WTC11 (cell line): ENCODE measurements at regions not wholly inside any gene's neighbourhood (a gene's known extent, or its start where the extent isn't known, plus 50 kb on each side); places are given as distances from the start of the nearest gene placed in this dataset.

Source experiments
- ATF3 ChIP-seq: sonication (generic); formaldehyde crosslinking; conservative IDR thresholded peaks from 2 replicates; pipeline ENCODE4 v1.8.1; 2022; ENCODE audit warnings: mild to moderate bottlenecking, missing genetic modification reagents
- CREM ChIP-seq: sonication (generic); formaldehyde crosslinking; IDR thresholded peaks from 2 replicates; pipeline ENCODE4 v1.8.1; 2022; ENCODE audit warnings: mild to moderate bottlenecking, missing genetic modification reagents, moderate library complexity
- CTCF ChIP-seq: fragments of 200-600 bp; IDR thresholded peaks from 2 replicates; pipeline ENCODE4 v1.8.0; 2022; ENCODE audit warnings: antibody characterized with exemption
- ELF4 ChIP-seq: sonication (generic); formaldehyde crosslinking; IDR thresholded peaks from 2 replicates; pipeline ENCODE4 v1.8.1; 2022; ENCODE audit warnings: low read depth, mild to moderate bottlenecking, moderate library complexity, missing genetic modification reagents
- FOXK1 ChIP-seq: sonication (generic); formaldehyde crosslinking; IDR thresholded peaks from 2 replicates; pipeline ENCODE4 v1.8.0; 2022; ENCODE audit warnings: mild to moderate bottlenecking, moderate library complexity, missing genetic modification reagents
- FOXP1 ChIP-seq: sonication (generic); formaldehyde crosslinking; IDR thresholded peaks from 2 replicates; pipeline ENCODE4 v1.8.0; 2022; ENCODE audit warnings: missing genetic modification reagents, mild to moderate bottlenecking, moderate library complexity, borderline replicate concordance
- FOXP4 ChIP-seq: sonication (generic); formaldehyde crosslinking; IDR thresholded peaks from 2 replicates; pipeline ENCODE4 v1.8.0; 2022; ENCODE audit warnings: mild to moderate bottlenecking, missing genetic modification reagents
- GRHL2 ChIP-seq: fragments of 250-450 bp; sonication (Bioruptor Pico); IDR thresholded peaks from 2 replicates; pipeline ENCODE4 v1.8.0; 2022; ENCODE audit warnings: mild to moderate bottlenecking, moderate library complexity; ENCODE audit not compliant: insufficient replicate concordance, severe bottlenecking
- GTF2I ChIP-seq: fragments of 250-450 bp; sonication (Bioruptor Pico); conservative IDR thresholded peaks from 2 replicates; pipeline ENCODE4 v1.4.0; 2021; ENCODE audit warnings: mild to moderate bottlenecking
- IRF2 ChIP-seq: sonication (generic); formaldehyde crosslinking; IDR thresholded peaks from 2 replicates; pipeline ENCODE4 v1.8.0; 2022; ENCODE audit warnings: low read depth, missing genetic modification reagents, borderline replicate concordance
- MLX ChIP-seq: sonication (generic); formaldehyde crosslinking; IDR thresholded peaks from 2 replicates; pipeline ENCODE4 v1.8.1; 2023; ENCODE audit warnings: mild to moderate bottlenecking, missing genetic modification reagents, moderate library complexity
- MXD4 ChIP-seq: fragments of 250-450 bp; sonication (Bioruptor Pico); IDR thresholded peaks from 2 replicates; pipeline ENCODE4 v1.8.0; 2021; ENCODE audit warnings: mild to moderate bottlenecking, moderate library complexity, borderline replicate concordance
- MYBL2 ChIP-seq: sonication (generic); formaldehyde crosslinking; IDR thresholded peaks from 2 replicates; pipeline ENCODE4 v1.8.1; 2023; ENCODE audit warnings: mild to moderate bottlenecking, moderate library complexity, missing genetic modification reagents
- NFYB ChIP-seq: sonication (generic); formaldehyde crosslinking; conservative IDR thresholded peaks from 2 replicates; pipeline ENCODE4 v1.8.0; 2022; ENCODE audit warnings: low read depth, missing genetic modification reagents
- NR1H2 ChIP-seq: sonication (generic); formaldehyde crosslinking; IDR thresholded peaks from 2 replicates; pipeline ENCODE4 v1.9.0; 2021; ENCODE audit warnings: mild to moderate bottlenecking, moderate library complexity, missing genetic modification reagents
- NR3C1 ChIP-seq: sonication (generic); formaldehyde crosslinking; conservative IDR thresholded peaks from 2 replicates; pipeline ENCODE4 v1.8.1; 2023; ENCODE audit warnings: low read depth, mild to moderate bottlenecking, missing genetic modification reagents
- OVOL2 ChIP-seq: fragments of 250-450 bp; sonication (Bioruptor Pico); IDR thresholded peaks from 2 replicates; pipeline ENCODE4 v1.9.0; 2021; ENCODE audit warnings: mild to moderate bottlenecking, borderline replicate concordance
- RORB ChIP-seq: fragments of 250-450 bp; sonication (Bioruptor Pico); IDR thresholded peaks from 2 replicates; pipeline ENCODE4 v1.9.0; 2021; ENCODE audit warnings: mild to moderate bottlenecking
- SP1 ChIP-seq: sonication (generic); formaldehyde crosslinking; conservative IDR thresholded peaks from 2 replicates; pipeline ENCODE4 v1.8.1; 2022; ENCODE audit warnings: missing genetic modification reagents
- STAT6 ChIP-seq: sonication (generic); formaldehyde crosslinking; conservative IDR thresholded peaks from 2 replicates; pipeline ENCODE4 v1.8.1; 2023; ENCODE audit warnings: mild to moderate bottlenecking, low read depth, missing genetic modification reagents, moderate library complexity
- USF1 ChIP-seq: sonication (generic); formaldehyde crosslinking; IDR thresholded peaks from 2 replicates; pipeline ENCODE4 v1.8.0; 2022; ENCODE audit warnings: mild to moderate bottlenecking, missing genetic modification reagents
- ZBTB21 ChIP-seq: sonication (generic); formaldehyde crosslinking; IDR thresholded peaks from 2 replicates; pipeline ENCODE4 v1.8.1; 2023; ENCODE audit warnings: mild to moderate bottlenecking, missing genetic modification reagents, borderline replicate concordance
- ZNF121 ChIP-seq: sonication (generic); formaldehyde crosslinking; IDR thresholded peaks from 2 replicates; pipeline ENCODE4 v1.8.0; 2023; ENCODE audit warnings: missing genetic modification reagents
- ZNF317 ChIP-seq: sonication (generic); formaldehyde crosslinking; IDR thresholded peaks from 2 replicates; pipeline ENCODE4 v1.8.1; 2023; ENCODE audit warnings: low read depth, mild to moderate bottlenecking, moderate library complexity, missing genetic modification reagents, borderline replicate concordance
- ZNF532 ChIP-seq: fragments of 250-450 bp; sonication (Bioruptor Pico); IDR thresholded peaks from 2 replicates; pipeline ENCODE4 v1.9.0; 2021; ENCODE audit warnings: mild to moderate bottlenecking, borderline replicate concordance

- TF ChIP-seq FOXP1: peak; percentile 60; the same call in 1 of the 2 replicates
- TF ChIP-seq MXD4 (CRISPR knock-in tag): no peak
- TF ChIP-seq ZBTB21 (CRISPR knock-in tag): no peak
- 0 out of 2 replicates have a peak, but pooled peaks have one; percentile 29 for TF ChIP-seq FOXP4 (CRISPR knock-in tag)
- TF ChIP-seq RORB: no peak
- 0 out of 2 replicates have a peak, but pooled peaks have one; percentile 32 for TF ChIP-seq SP1 (CRISPR knock-in tag)
- no peak for TF ChIP-seq ATF3 (CRISPR knock-in tag)
- peak; percentile 83 for TF ChIP-seq CTCF
- TF ChIP-seq ZNF317 (CRISPR knock-in tag): no peak
- TF ChIP-seq NFYB: no peak
- TF ChIP-seq NR3C1 (CRISPR knock-in tag): no peak
- no peak for TF ChIP-seq GRHL2 (CRISPR knock-in tag)
- no peak for TF ChIP-seq MYBL2
- TF ChIP-seq MLX (CRISPR knock-in tag): no peak
- no peak for TF ChIP-seq FOXK1 (CRISPR knock-in tag)
- no peak for TF ChIP-seq STAT6 (CRISPR knock-in tag)
- peak; percentile 35; the same call in 1 of the 2 replicates for TF ChIP-seq ZNF121
- no peak for TF ChIP-seq OVOL2 (CRISPR knock-in tag)
- no peak for TF ChIP-seq CREM
- TF ChIP-seq GTF2I (CRISPR knock-in tag): no peak
- no peak for TF ChIP-seq ZNF532
- no peak for TF ChIP-seq USF1
- no peak for TF ChIP-seq NR1H2
- TF ChIP-seq IRF2 (CRISPR knock-in tag): no peak
- TF ChIP-seq ELF4: no peak; the same call in 1 of the 2 replicates
These were observed 132.9 kb upstream of the DPYD start (continued) for GRCh38 chr1:98053471-98054366.
